Keratinocyte (primary cell): ENCODE measurements at regions not wholly inside any gene's neighbourhood (a gene's known extent, or its start where the extent isn't known, plus 50 kb on each side); places are given as distances from the start of the nearest gene placed in this dataset.

Source experiments
- DNase-seq: peaks from one replicate; pipeline ENCODE4 v3.0.0-alpha.2; 2011; ENCODE audit warnings: low read depth, missing footprints, low spot score
- FAIRE-seq: peaks from 2 replicates; lab custom pipeline; 2011; peaks lifted over from hg19 to GRCh38; lab: Jason Lieb, UNC
- H2AFZ ChIP-seq: 2 replicates; pipeline ENCODE4 v1.6.0; 2012; ENCODE audit warnings: low read length, control low read depth, inconsistent platforms; ENCODE audit not compliant: control insufficient read depth
- H3K27ac ChIP-seq: 2 replicates; pipeline ENCODE4 v1.5.1; 2011; ENCODE audit warnings: low read length; ENCODE audit not compliant: control insufficient read depth, insufficient read depth
- H3K27me3 ChIP-seq: 3 replicates; pipeline ENCODE4 v1.6.0; 2011; ENCODE audit warnings: low read length; ENCODE audit not compliant: control insufficient read depth, insufficient read depth; ENCODE audit errors: extremely low read depth
- H3K36me3 ChIP-seq, 2 experiments: 2 replicates in 1 of 2; 3 replicates in 1 of 2; pipeline ENCODE4 v1.5.1; 2011; ENCODE audit warnings: low read length in 2 of 2, mild to moderate bottlenecking in 1 of 2; ENCODE audit not compliant: control insufficient read depth in 2 of 2, insufficient read depth in 2 of 2; ENCODE audit errors: extremely low read depth in 1 of 2
- H3K4me1 ChIP-seq: 3 replicates; pipeline ENCODE4 v1.5.1; 2011; ENCODE audit warnings: low read length; ENCODE audit not compliant: control insufficient read depth, insufficient read depth; ENCODE audit errors: extremely low read depth
- H3K4me2 ChIP-seq: 3 replicates; pipeline ENCODE4 v1.6.0; 2011; ENCODE audit warnings: low read depth, low read length; ENCODE audit not compliant: control insufficient read depth, insufficient read depth; ENCODE audit errors: extremely low read depth
- H3K4me3 ChIP-seq, 3 experiments: fragments of 200-600 bp in 1 of 3; sonication (generic) in 1 of 3; 2 replicates in 2 of 3; 3 replicates in 1 of 3; pipeline ENCODE4 v1.5.1; 2011 to 2016; ENCODE audit warnings: low read length in 3 of 3, mild to moderate bottlenecking in 3 of 3, control low read depth in 2 of 3, inconsistent platforms in 1 of 3, low read depth in 1 of 3, mixed read lengths in 1 of 3, mixed run types in 1 of 3, moderate library complexity in 1 of 3; ENCODE audit not compliant: control insufficient read depth in 2 of 3, insufficient read depth in 2 of 3; ENCODE audit errors: extremely low read depth in 1 of 3
- H3K79me2 ChIP-seq: 2 replicates; pipeline ENCODE4 v1.6.0; 2012; ENCODE audit warnings: low read length; ENCODE audit not compliant: control insufficient read depth, insufficient read depth
- H3K9ac ChIP-seq: 3 replicates; pipeline ENCODE4 v1.6.0; 2011; ENCODE audit warnings: low read length; ENCODE audit not compliant: control insufficient read depth, insufficient read depth; ENCODE audit errors: extremely low read depth
- H3K9me1 ChIP-seq: 3 replicates; pipeline ENCODE4 v1.6.0; 2011; ENCODE audit warnings: low read length; ENCODE audit not compliant: control insufficient read depth, insufficient read depth; ENCODE audit errors: extremely low read depth
- H3K9me3 ChIP-seq: 2 replicates; pipeline ENCODE4 v1.5.1; 2012; ENCODE audit warnings: low read depth, low read length; ENCODE audit not compliant: control insufficient read depth
- H4K20me1 ChIP-seq: 3 replicates; pipeline ENCODE4 v1.6.0; 2011; ENCODE audit warnings: low read length; ENCODE audit not compliant: control insufficient read depth, insufficient read depth; ENCODE audit errors: extremely low read depth
- CTCF ChIP-seq, 3 experiments: IDR thresholded peaks in 1 of 3; conservative IDR thresholded peaks in 1 of 3; optimal IDR thresholded peaks in 1 of 3; 2 replicates in 2 of 3; 3 replicates in 1 of 3; pipeline versions ENCODE3 to v1.5.1; 2011; ENCODE audit warnings: low read length in 3 of 3, mild to moderate bottlenecking in 3 of 3, moderate library complexity in 2 of 3, control low read depth in 1 of 3, inconsistent platforms in 1 of 3; ENCODE audit not compliant: insufficient read depth in 2 of 3; ENCODE audit errors: extremely low read depth in 1 of 3
- EZH2 ChIP-seq: IDR thresholded peaks from one replicate; pipeline ENCODE4 v1.6.1; 2012; ENCODE audit warnings: inconsistent platforms, mild to moderate bottlenecking, low read length, moderate library complexity
- dilution Hi-C: fragments of 300-500 bp; cut with MboI; formaldehyde crosslinking; loops from one replicate; pipeline ENCODE4 v1.7.0; 2020; ENCODE audit warnings: low sequenced_read_pairs; ENCODE audit not compliant: extremely low pct_ligation_motif_present

GRCh38 chr16:79973320-79973719 is 372.8 kb upstream of the MAF start:
- DNase-seq (no peak), FAIRE-seq (no peak)
- H2AFZ ChIP-seq: no peak overlapping the region
- H3K9me1 ChIP-seq: no peaks in the 10 kb centered on the region
- no peaks in the 10 kb centered on the region for H4K20me1 ChIP-seq
- H3K4me1 ChIP-seq: no peaks in the 10 kb centered on the region
- no peak overlapping the region for H3K27ac ChIP-seq
- dilution Hi-C loops: no loop called here
- no peak overlapping the region for H3K4me3 ChIP-seq
- no peaks in the 10 kb centered on the region for H3K27me3 ChIP-seq
- no peak overlapping the region for H3K4me2 ChIP-seq
- H3K79me2 ChIP-seq: no peaks in the 10 kb centered on the region
- H3K36me3 ChIP-seq: no peaks in the 10 kb centered on the region
- no peak overlapping the region for H3K9ac ChIP-seq
- TF ChIP-seq CTCF (optimal IDR thresholded peaks at IDR 0.05 in 1 of 3, IDR thresholded peaks at IDR 0.05 in 1 of 3, conservative IDR thresholded peaks at IDR 0.05 in 1 of 3; ENCODE audit: extremely low read depth in 1 of 3, insufficient read depth in 2 of 3, low read length in 3 of 3) (no peak), EZH2 (no peak)
- no peaks in the 10 kb centered on the region for H3K9me3 ChIP-seq

DNA sequence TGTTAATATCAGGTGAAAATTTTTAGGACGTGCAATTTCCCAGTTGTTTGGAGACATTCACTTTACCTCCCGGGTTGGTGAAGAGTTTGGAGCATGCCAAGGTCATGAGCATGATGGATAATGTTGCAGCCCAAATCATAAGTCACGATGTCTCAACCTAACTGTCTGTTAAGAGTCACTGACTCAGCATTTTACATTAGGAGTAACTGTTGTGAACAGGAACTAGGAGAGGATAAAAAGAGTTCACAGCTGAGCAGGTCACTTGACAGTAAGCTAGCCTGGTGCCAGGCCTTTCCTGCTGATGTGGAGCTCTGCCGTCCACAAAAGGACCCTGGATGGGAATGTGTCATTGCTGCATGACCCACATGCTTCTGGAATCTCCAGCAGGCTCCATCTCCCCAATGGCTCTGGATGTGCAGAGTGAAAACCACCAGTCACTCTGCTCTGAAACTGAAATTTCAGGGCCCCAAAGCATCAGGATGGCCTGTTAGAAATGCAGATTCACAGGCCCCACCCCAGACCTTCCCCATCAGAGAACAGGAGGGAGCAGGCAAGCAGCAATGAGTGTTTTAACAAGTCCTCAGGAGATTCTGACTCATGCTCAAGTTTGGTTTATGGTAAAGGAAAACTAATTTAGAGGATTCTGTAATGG is 371.6 kb upstream of the MAF start:
- TF ChIP-seq CTCF (optimal IDR thresholded peaks at IDR 0.05 in 1 of 3, IDR thresholded peaks at IDR 0.05 in 1 of 3, conservative IDR thresholded peaks at IDR 0.05 in 1 of 3; ENCODE audit: extremely low read depth in 1 of 3, insufficient read depth in 2 of 3, low read length in 3 of 3): no peak
- TF ChIP-seq EZH2: no peak
- no peak overlapping the region for H3K4me2 ChIP-seq
- H3K79me2 ChIP-seq: no peaks in the 10 kb centered on the region
- H3K27ac ChIP-seq: no peak overlapping the region
- no peaks in the 10 kb centered on the region for H3K9me3 ChIP-seq
- H3K36me3 ChIP-seq: no peaks in the 10 kb centered on the region
- no peak overlapping the region for H3K9ac ChIP-seq
- H3K4me1 ChIP-seq: no peaks in the 10 kb centered on the region
- no peak overlapping the region for H3K4me3 ChIP-seq
- H4K20me1 ChIP-seq: no peaks in the 10 kb centered on the region
- peak; percentile 13 for FAIRE-seq
- DNase-seq: no peak
- H3K9me1 ChIP-seq: no peaks in the 10 kb centered on the region
- no peak overlapping the region for H2AFZ ChIP-seq
- dilution Hi-C loops: no loop called here
- H3K27me3 ChIP-seq: no peaks in the 10 kb centered on the region
